Astrocyte (in vitro differentiated cells and primary cell): ENCODE measurements at regions not wholly inside any gene's neighbourhood (a gene's known extent, or its start where the extent isn't known, plus 50 kb on each side); places are given as distances from the start of the nearest gene placed in this dataset.

ENCODE experiments used
- DNase-seq: peaks from one replicate; pipeline ENCODE4 v3.0.0-alpha.2; 2010; ENCODE audit warnings: low read depth
- FAIRE-seq: peaks from 2 replicates; lab custom pipeline; 2011; peaks lifted over from hg19 to GRCh38; lab: Jason Lieb, UNC
- H2AFZ ChIP-seq: 2 replicates; pipeline ENCODE4 v1.6.0; 2012; ENCODE audit warnings: low read depth, low read length, inconsistent platforms
- H3K27ac ChIP-seq: 2 replicates; pipeline ENCODE4 v1.5.1; 2011; ENCODE audit warnings: low read depth, low read length, inconsistent platforms
- H3K27me3 ChIP-seq: 2 replicates; pipeline ENCODE4 v1.6.0; 2011; ENCODE audit warnings: low read length, inconsistent platforms; ENCODE audit not compliant: insufficient read depth
- H3K36me3 ChIP-seq: 2 replicates; pipeline ENCODE4 v1.5.1; 2011; ENCODE audit warnings: low read length, inconsistent platforms; ENCODE audit not compliant: insufficient read depth
- H3K4me1 ChIP-seq: 2 replicates; pipeline ENCODE4 v1.5.1; 2011; ENCODE audit warnings: low read length, inconsistent platforms; ENCODE audit not compliant: insufficient read depth
- H3K4me2 ChIP-seq: 2 replicates; pipeline ENCODE4 v1.6.0; 2012; ENCODE audit warnings: low read length, inconsistent platforms
- H3K4me3 ChIP-seq: 2 replicates; pipeline ENCODE4 v1.5.1; 2011; ENCODE audit warnings: low read depth, mild to moderate bottlenecking, low read length, inconsistent platforms; ENCODE audit not compliant: insufficient read depth
- H3K79me2 ChIP-seq: 2 replicates; pipeline ENCODE4 v1.6.0; 2012; ENCODE audit warnings: mild to moderate bottlenecking, low read length, inconsistent platforms; ENCODE audit not compliant: insufficient read depth
- H3K9ac ChIP-seq: 2 replicates; pipeline ENCODE4 v1.6.0; 2012; ENCODE audit warnings: mild to moderate bottlenecking, low read length, inconsistent platforms
- H3K9me3 ChIP-seq: 2 replicates; pipeline ENCODE4 v1.5.1; 2012; ENCODE audit warnings: low read depth, mild to moderate bottlenecking, low read length, inconsistent platforms; ENCODE audit not compliant: insufficient read depth
- H4K20me1 ChIP-seq: 2 replicates; pipeline ENCODE4 v1.6.0; 2012; ENCODE audit warnings: low read length, inconsistent platforms; ENCODE audit not compliant: insufficient read depth
- H3K27ac Mint-ChIP-seq: one replicate; pipeline ENCODE4 v1.8.0; 2021; ENCODE audit warnings: mild to moderate bottlenecking, mixed read lengths; ENCODE audit not compliant: unreplicated experiment
- H3K27me3 Mint-ChIP-seq: one replicate; pipeline ENCODE4 v1.8.0; 2021; ENCODE audit warnings: low read depth, mixed read lengths; ENCODE audit not compliant: unreplicated experiment
- H3K36me3 Mint-ChIP-seq: one replicate; pipeline ENCODE4 v1.8.0; 2021; ENCODE audit warnings: low read depth, mixed read lengths; ENCODE audit not compliant: unreplicated experiment
- H3K4me1 Mint-ChIP-seq: one replicate; pipeline ENCODE4 v1.8.0; 2021; ENCODE audit warnings: low read depth, mixed read lengths; ENCODE audit not compliant: unreplicated experiment
- H3K4me3 Mint-ChIP-seq: one replicate; pipeline ENCODE4 v1.8.0; 2021; ENCODE audit warnings: mild to moderate bottlenecking, moderate library complexity, mixed read lengths; ENCODE audit not compliant: unreplicated experiment
- H3K9me3 Mint-ChIP-seq: one replicate; pipeline ENCODE4 v1.8.0; 2021; ENCODE audit warnings: mild to moderate bottlenecking, mixed read lengths; ENCODE audit not compliant: unreplicated experiment
- EZH2 ChIP-seq: IDR thresholded peaks from 2 replicates; pipeline ENCODE4 v1.6.1; 2012; ENCODE audit warnings: mild to moderate bottlenecking, low read length, inconsistent platforms; ENCODE audit not compliant: insufficient read depth
- TF ChIP-seq, protein P1 (sequence below): IDR thresholded peaks from 2 replicates; pipeline ENCODE4 v1.5.1; 2011; ENCODE audit warnings: low read depth, mild to moderate bottlenecking, inconsistent platforms, low read length, moderate library complexity; ENCODE audit not compliant: insufficient read depth

DNA sequence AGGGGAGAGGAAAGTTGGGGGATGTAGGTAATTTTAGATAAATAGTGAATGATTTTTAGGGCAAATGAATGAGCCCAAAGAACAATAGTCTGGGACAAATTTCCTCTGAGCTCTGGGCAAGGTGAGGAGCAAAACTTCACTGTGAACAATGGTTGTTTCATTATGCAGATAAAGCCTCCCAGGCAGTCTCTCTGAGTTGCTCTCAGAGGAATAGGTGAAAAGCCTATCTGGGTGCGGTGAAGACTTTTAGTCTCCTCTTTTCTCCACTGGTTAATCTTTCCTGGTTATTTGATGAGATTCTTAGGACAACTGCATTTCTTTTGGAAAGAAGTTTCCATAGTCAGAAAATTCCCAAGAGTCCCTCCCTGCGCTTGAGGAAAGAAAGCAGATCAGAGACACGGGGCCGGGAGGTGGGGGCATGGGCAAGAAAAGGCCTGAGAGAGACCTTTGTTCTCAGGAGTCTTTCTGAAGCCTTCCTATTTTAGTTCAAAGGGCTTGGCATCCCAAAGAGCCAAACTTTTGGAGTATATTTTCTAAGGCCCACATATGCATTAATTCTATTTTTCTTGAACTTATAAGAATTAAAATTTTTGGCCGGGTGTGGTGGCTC is 353.6 kb upstream of the SLCO3A1 start:
- no peak overlapping the region for H3K27ac Mint-ChIP-seq
- Histone ChIP-seq H3K36me3 (no peaks in the 10 kb centered on the region), H4K20me1 (no peaks in the 10 kb centered on the region), H3K4me3 (no peak overlapping the region), H3K9ac (no peak overlapping the region), H3K4me2 (no peak overlapping the region), H3K27ac (no peak overlapping the region), H3K79me2 (no peaks in the 10 kb centered on the region), H3K4me1 (no peaks in the 10 kb centered on the region), H3K27me3 (no peaks in the 10 kb centered on the region), H2AFZ (no peak overlapping the region), H3K9me3 (no peaks in the 10 kb centered on the region)
- TF ChIP-seq, protein P1, sequence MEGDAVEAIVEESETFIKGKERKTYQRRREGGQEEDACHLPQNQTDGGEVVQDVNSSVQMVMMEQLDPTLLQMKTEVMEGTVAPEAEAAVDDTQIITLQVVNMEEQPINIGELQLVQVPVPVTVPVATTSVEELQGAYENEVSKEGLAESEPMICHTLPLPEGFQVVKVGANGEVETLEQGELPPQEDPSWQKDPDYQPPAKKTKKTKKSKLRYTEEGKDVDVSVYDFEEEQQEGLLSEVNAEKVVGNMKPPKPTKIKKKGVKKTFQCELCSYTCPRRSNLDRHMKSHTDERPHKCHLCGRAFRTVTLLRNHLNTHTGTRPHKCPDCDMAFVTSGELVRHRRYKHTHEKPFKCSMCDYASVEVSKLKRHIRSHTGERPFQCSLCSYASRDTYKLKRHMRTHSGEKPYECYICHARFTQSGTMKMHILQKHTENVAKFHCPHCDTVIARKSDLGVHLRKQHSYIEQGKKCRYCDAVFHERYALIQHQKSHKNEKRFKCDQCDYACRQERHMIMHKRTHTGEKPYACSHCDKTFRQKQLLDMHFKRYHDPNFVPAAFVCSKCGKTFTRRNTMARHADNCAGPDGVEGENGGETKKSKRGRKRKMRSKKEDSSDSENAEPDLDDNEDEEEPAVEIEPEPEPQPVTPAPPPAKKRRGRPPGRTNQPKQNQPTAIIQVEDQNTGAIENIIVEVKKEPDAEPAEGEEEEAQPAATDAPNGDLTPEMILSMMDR: no peak
- TF ChIP-seq EZH2: no peak
- DNase-seq: no peak
- H3K9me3 Mint-ChIP-seq: no peaks in the 10 kb centered on the region
- no peak for FAIRE-seq
- H3K27me3 Mint-ChIP-seq: peaks cover 2% of the 10 kb centered on the region
- H3K4me3 Mint-ChIP-seq: no peak overlapping the region
- H3K36me3 Mint-ChIP-seq: no peaks in the 10 kb centered on the region
- H3K4me1 Mint-ChIP-seq: no peaks in the 10 kb centered on the region

DNA sequence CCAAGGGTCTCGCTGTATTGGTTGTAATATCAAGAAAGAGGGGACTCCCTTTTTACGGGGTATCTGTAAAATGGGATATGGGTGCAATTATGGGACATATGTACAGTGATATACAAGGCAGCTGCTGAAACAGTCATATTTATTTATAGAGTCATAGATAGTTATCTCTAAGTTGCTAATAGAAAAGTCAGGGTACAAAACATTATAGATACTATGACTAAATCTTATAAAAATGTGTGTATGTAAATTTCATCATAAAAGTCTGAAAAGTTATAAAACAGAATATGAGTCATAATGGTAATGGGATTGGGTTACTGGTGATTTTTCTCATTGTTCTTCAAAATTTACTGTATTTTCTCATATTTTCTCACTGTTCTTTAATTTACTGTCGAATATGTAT is 344.9 kb upstream of the SLCO3A1 start:
- Histone ChIP-seq H3K4me2 (no peak overlapping the region), H3K27me3 (no peaks in the 10 kb centered on the region), H4K20me1 (no peaks in the 10 kb centered on the region), H2AFZ (no peak overlapping the region), H3K27ac (no peak overlapping the region), H3K4me3 (no peak overlapping the region), H3K36me3 (no peaks in the 10 kb centered on the region), H3K79me2 (no peaks in the 10 kb centered on the region), H3K4me1 (peaks cover 8% of the 10 kb centered on the region), H3K9me3 (no peaks in the 10 kb centered on the region), H3K9ac (no peak overlapping the region)
- Mint-ChIP-seq H3K36me3 (no peaks in the 10 kb centered on the region), H3K27ac (no peak overlapping the region), H3K4me1 (no peaks in the 10 kb centered on the region), H3K9me3 (peaks cover 2% of the 10 kb centered on the region), H3K27me3 (no peaks in the 10 kb centered on the region), H3K4me3 (no peak overlapping the region)
- TF ChIP-seq, protein P1: no peak
- no peak for TF ChIP-seq EZH2
- FAIRE-seq (no peak), DNase-seq (peak; percentile 36)

GRCh38 chr15:91514147-91514546 is 339.4 kb upstream of the SLCO3A1 start:
- H3K4me3 Mint-ChIP-seq: no peak overlapping the region
- H3K4me2 ChIP-seq: no peak overlapping the region
- H2AFZ ChIP-seq: no peak overlapping the region
- H3K27me3 ChIP-seq: no peaks in the 10 kb centered on the region
- no peak overlapping the region for H3K9ac ChIP-seq
- no peak overlapping the region for H3K27ac ChIP-seq
- peaks cover 2% of the 10 kb centered on the region for H3K9me3 Mint-ChIP-seq
- H3K36me3 ChIP-seq: no peaks in the 10 kb centered on the region
- peaks cover 22% of the 10 kb centered on the region for H3K4me1 Mint-ChIP-seq
- TF ChIP-seq EZH2: no peak
- TF ChIP-seq, protein P1: no peak
- H3K4me1 ChIP-seq: peaks cover 23% of the 10 kb centered on the region
- no peak overlapping the region for H3K27ac Mint-ChIP-seq
- DNase-seq: no peak
- no peaks in the 10 kb centered on the region for H3K79me2 ChIP-seq
- no peaks in the 10 kb centered on the region for H3K36me3 Mint-ChIP-seq
- no peaks in the 10 kb centered on the region for H3K27me3 Mint-ChIP-seq
- no peaks in the 10 kb centered on the region for H4K20me1 ChIP-seq
- no peak overlapping the region for H3K4me3 ChIP-seq
- no peaks in the 10 kb centered on the region for H3K9me3 ChIP-seq
- no peak for FAIRE-seq
